Panc1 (cell line): ENCODE measurements at regions not wholly inside any gene's neighbourhood (a gene's known extent, or its start where the extent isn't known, plus 50 kb on each side); places are given as distances from the start of the nearest gene placed in this dataset.

Experiments
- ATAC-seq: fragments of 200-7000 bp; cut with Tn5 transposase; 2 replicates; pipeline ENCODE4 v1.9.1; 2020; ENCODE audit warnings: mild to moderate bottlenecking, moderate library complexity
- BruUV-seq: library from RNA; stranded (reverse); fragments of 400-500 nt; replicated peaks from 2 replicates; lab custom pipeline; 2021; lab: Mats Ljungman, UMichigan
- CTCF ChIA-PET: fragments of 300-600 bp; sonication (Branson Sonifier 250); formaldehyde crosslinking; loops from one replicate; lab custom pipeline; 2022; ENCODE audit warnings: antibody characterized with exemption; lab: Charles Lee
- POLR2A ChIA-PET: fragments of 300-600 bp; sonication (Branson Sonifier 250); formaldehyde crosslinking; loops from one replicate; lab custom pipeline; 2022; ENCODE audit warnings: antibody characterized with exemption; lab: Charles Lee
- DNase-seq: peaks from one replicate; pipeline ENCODE4 v3.0.0-alpha.2; 2010; ENCODE audit warnings: low read depth, low spot score
- H3K27ac ChIP-seq: 2 replicates; pipeline ENCODE4 v1.5.1; 2011; ENCODE audit warnings: mild to moderate bottlenecking, low read length, inconsistent platforms
- H3K27me3 ChIP-seq: fragments of 200-500 bp; sonication (Bioruptor generic); 2 replicates; pipeline ENCODE4 v1.6.0; 2014; ENCODE audit warnings: low read length, inconsistent platforms; ENCODE audit not compliant: control insufficient read depth, insufficient read depth
- H3K36me3 ChIP-seq: fragments of 200-500 bp; sonication (Bioruptor generic); 2 replicates; pipeline ENCODE4 v1.5.1; 2014; ENCODE audit warnings: inconsistent platforms, mild to moderate bottlenecking, low read length, moderate library complexity; ENCODE audit not compliant: control insufficient read depth, insufficient read depth
- H3K4me1 ChIP-seq: 2 replicates; pipeline ENCODE4 v1.5.1; 2011; ENCODE audit warnings: inconsistent platforms, mild to moderate bottlenecking, low read length, moderate library complexity; ENCODE audit not compliant: control insufficient read depth, insufficient read depth
- H3K4me3 ChIP-seq, 2 experiments: 2 replicates each; pipeline ENCODE4 v1.5.1; 2011 to 2012; ENCODE audit warnings: low read depth in 2 of 2, low read length in 2 of 2, mild to moderate bottlenecking in 2 of 2, inconsistent platforms in 1 of 2, moderate library complexity in 1 of 2
- H3K9me3 ChIP-seq: fragments of 200-500 bp; sonication (Bioruptor generic); 2 replicates; pipeline ENCODE4 v1.5.1; 2014; ENCODE audit warnings: low read depth, mild to moderate bottlenecking, inconsistent platforms, low read length, moderate library complexity; ENCODE audit not compliant: control insufficient read depth, insufficient read depth
- POLR2AphosphoS5 ChIP-seq: IDR thresholded peaks from 2 replicates; pipeline ENCODE4 v1.6.1; 2012; ENCODE audit warnings: mild to moderate bottlenecking, low read depth, low read length, moderate library complexity
- SIN3A ChIP-seq: IDR thresholded peaks from 2 replicates; pipeline ENCODE4 v1.6.1; 2012; ENCODE audit warnings: low read depth, mild to moderate bottlenecking, low read length, moderate library complexity, borderline replicate concordance; ENCODE audit not compliant: insufficient read depth
- TCF7L2 ChIP-seq: IDR thresholded peaks from 2 replicates; pipeline ENCODE4 v1.6.1; 2011; ENCODE audit warnings: mild to moderate bottlenecking, low read depth, low read length, inconsistent platforms
- in situ Hi-C: cut with HindIII; loops from 2 replicates; pipeline ENCODE4 v1.10.0; 2016; ENCODE audit warnings: low sequenced_read_pairs, low pct_unique_long_range_greater_than_20kb
- intact Hi-C: fragments of 100-400 bp; cut with micrococcal nuclease; formaldehyde crosslinking; loops from one replicate; pipeline ENCODE4 v1.10.0; 2022; ENCODE audit not compliant: unreplicated experiment
- TF ChIP-seq, protein P1 (sequence below): fragments of 450-650 bp; IDR thresholded peaks from 2 replicates; pipeline ENCODE4 v1.5.1; 2017; ENCODE audit warnings: mild to moderate bottlenecking
- TF ChIP-seq, protein P2 (sequence below), 2 experiments: IDR thresholded peaks; 2 replicates each; pipeline ENCODE4 v1.6.1; 2011 to 2012; ENCODE audit warnings: low read depth in 2 of 2, control low read depth in 1 of 2, low read length in 1 of 2, mild to moderate bottlenecking in 1 of 2, moderate library complexity in 1 of 2; ENCODE audit not compliant: insufficient read depth in 1 of 2

DNA sequence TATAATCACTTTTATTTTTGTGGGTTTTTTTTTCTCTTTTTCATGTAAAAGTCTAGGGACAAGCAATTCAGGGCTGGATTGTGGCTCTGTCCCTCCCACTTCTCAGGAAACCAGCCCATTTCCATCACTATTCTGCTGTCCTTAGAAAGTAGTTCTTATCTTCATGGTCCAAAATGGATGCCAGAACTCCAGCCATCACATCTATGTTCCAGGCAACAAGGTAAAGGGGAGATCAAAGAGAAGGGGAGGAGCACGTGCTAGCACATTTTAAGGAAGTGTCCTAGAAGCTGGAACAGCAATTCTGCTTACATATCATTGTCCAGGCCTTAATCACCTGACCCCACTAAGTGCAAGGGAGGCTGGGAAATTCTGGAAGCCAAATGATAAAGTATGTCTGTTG, 181.1 kb upstream of the C2CD4B start:
- Histone ChIP-seq H3K9me3 (no peaks in the 10 kb centered on the region), H3K4me3 (no peak overlapping the region), H3K36me3 (no peaks in the 10 kb centered on the region), H3K27me3 (no peaks in the 10 kb centered on the region), H3K27ac (no peak overlapping the region), H3K4me1 (no peaks in the 10 kb centered on the region)
- POLR2A ChIA-PET, result interaction anchor here (0.6 kb wide), 1 partner anchor 10 kb away, joined by 3 read pairs; no protein-coding TSS in a partner anchor
- no peak for TF ChIP-seq TCF7L2
- TF ChIP-seq, protein P1, sequence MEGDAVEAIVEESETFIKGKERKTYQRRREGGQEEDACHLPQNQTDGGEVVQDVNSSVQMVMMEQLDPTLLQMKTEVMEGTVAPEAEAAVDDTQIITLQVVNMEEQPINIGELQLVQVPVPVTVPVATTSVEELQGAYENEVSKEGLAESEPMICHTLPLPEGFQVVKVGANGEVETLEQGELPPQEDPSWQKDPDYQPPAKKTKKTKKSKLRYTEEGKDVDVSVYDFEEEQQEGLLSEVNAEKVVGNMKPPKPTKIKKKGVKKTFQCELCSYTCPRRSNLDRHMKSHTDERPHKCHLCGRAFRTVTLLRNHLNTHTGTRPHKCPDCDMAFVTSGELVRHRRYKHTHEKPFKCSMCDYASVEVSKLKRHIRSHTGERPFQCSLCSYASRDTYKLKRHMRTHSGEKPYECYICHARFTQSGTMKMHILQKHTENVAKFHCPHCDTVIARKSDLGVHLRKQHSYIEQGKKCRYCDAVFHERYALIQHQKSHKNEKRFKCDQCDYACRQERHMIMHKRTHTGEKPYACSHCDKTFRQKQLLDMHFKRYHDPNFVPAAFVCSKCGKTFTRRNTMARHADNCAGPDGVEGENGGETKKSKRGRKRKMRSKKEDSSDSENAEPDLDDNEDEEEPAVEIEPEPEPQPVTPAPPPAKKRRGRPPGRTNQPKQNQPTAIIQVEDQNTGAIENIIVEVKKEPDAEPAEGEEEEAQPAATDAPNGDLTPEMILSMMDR, result no peak
- no peak for TF ChIP-seq POLR2AphosphoS5
- TF ChIP-seq, protein P2, sequence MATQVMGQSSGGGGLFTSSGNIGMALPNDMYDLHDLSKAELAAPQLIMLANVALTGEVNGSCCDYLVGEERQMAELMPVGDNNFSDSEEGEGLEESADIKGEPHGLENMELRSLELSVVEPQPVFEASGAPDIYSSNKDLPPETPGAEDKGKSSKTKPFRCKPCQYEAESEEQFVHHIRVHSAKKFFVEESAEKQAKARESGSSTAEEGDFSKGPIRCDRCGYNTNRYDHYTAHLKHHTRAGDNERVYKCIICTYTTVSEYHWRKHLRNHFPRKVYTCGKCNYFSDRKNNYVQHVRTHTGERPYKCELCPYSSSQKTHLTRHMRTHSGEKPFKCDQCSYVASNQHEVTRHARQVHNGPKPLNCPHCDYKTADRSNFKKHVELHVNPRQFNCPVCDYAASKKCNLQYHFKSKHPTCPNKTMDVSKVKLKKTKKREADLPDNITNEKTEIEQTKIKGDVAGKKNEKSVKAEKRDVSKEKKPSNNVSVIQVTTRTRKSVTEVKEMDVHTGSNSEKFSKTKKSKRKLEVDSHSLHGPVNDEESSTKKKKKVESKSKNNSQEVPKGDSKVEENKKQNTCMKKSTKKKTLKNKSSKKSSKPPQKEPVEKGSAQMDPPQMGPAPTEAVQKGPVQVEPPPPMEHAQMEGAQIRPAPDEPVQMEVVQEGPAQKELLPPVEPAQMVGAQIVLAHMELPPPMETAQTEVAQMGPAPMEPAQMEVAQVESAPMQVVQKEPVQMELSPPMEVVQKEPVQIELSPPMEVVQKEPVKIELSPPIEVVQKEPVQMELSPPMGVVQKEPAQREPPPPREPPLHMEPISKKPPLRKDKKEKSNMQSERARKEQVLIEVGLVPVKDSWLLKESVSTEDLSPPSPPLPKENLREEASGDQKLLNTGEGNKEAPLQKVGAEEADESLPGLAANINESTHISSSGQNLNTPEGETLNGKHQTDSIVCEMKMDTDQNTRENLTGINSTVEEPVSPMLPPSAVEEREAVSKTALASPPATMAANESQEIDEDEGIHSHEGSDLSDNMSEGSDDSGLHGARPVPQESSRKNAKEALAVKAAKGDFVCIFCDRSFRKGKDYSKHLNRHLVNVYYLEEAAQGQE (IDR thresholded peaks at IDR 0.05; ENCODE audit: insufficient read depth in 1 of 2, low read depth in 2 of 2, low read length in 1 of 2), result no peak
- in situ Hi-C loops (no loop called here), intact Hi-C loops (no loop called here)
- ATAC-seq, result no peak
- BruUV-seq, result no TSS peak
- no peak for DNase-seq
- CTCF ChIA-PET, result interaction anchor here (0.6 kb wide), 1 partner anchor 219 kb away, joined by 4 read pairs; no protein-coding TSS in a partner anchor

DNA sequence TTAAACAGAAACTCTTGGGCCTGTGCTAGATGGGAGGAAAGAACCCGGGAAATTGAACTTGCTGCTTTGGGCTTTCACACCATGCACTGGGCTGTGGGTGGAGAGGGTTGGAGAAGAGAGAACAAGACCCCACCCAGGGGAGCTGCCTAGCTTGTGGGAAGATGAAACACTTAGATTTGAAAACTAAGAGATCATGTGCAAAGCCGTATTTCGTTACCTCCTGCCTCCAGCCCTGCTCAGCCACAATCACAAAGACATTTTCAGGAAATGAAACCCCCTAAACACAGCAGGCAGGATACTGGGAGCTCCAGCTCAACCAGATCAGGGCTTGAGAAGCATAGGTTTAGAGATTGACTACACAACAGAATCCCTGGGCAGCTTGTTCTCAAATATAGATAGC, 183.0 kb upstream of the C2CD4B start:
- no peaks in the 10 kb centered on the region for H3K4me1 ChIP-seq

More for the DNA sequence above, 183.0 kb upstream of the C2CD4B start:
- ChIA-PET CTCF (no interaction called here), POLR2A (no interaction called here)
- H3K4me3 ChIP-seq, result no peak overlapping the region
- DNase-seq (no peak), ATAC-seq (no peak)
- BruUV-seq, result no TSS peak
- intact Hi-C loops, result no loop called here
- in situ Hi-C loops, result no loop called here
- 0 out of 2 replicates have a peak, but pooled peaks cover 4% of the 10 kb centered on the region for H3K27me3 ChIP-seq
- no peaks in the 10 kb centered on the region for H3K36me3 ChIP-seq
- no peak overlapping the region for H3K27ac ChIP-seq
- H3K9me3 ChIP-seq, result no peaks in the 10 kb centered on the region
- TF ChIP-seq, protein P1, result no peak
- TF ChIP-seq SIN3A, result no peak
